Epithelial cell of esophagus (primary cell): ENCODE measurements at regions not wholly inside any gene's neighbourhood (a gene's known extent, or its start where the extent isn't known, plus 50 kb on each side); places are given as distances from the start of the nearest gene placed in this dataset.

Experiments used
- DNase-seq: peaks from one replicate; pipeline ENCODE4 v3.0.0; 2010; ENCODE audit warnings: low read depth
- H3K4me3 ChIP-seq: 2 replicates; pipeline ENCODE4 v1.5.1; 2011; ENCODE audit warnings: mild to moderate bottlenecking, low read length, control low read depth
- TF ChIP-seq, protein P1 (sequence below): IDR thresholded peaks from 2 replicates; pipeline ENCODE4 v1.5.1; 2011; ENCODE audit warnings: low read depth, mild to moderate bottlenecking, low read length, control low read depth, inconsistent platforms; ENCODE audit not compliant: insufficient read depth; ENCODE audit errors: missing control alignments

DNA sequence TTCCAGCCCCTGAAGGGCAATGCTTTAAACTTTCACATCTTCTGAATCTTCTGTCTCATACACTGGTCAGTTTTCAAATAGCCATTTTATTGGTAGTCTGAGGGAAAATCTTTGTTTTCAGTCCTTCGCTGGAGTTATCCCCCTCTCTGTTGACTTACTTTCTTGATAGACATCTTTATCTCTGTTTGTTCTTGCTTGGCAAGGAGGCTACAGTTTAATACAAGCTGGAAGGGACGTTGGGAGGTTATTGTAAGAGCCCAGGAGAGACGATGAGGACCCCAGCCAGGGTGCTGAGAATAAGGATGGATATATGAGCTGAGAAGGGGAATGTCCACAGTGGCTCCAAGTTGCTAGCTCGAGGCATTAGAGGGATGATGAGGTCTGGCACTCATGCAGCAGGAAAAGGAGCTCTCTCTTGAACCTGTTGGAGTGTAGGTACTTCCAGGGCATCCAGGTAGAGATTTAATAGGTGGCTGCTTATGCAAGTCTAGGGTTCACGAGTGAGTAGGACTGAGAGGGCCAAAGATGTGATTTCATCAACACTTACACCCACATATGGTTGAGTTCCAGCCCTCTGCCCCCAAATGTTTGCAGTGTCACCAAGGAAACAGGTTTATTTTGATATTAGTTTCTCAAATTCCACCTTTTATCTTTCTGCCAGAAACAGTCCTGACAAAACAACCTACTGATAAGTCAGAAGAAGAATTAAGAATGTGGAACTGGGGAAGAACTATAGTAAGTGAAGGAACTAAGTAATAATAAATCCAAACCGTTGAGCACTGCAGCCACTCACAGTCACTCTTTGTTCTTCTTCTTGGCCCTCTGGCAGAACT, 237.3 kb upstream of the PROX1 start:
- TF ChIP-seq, protein P1, sequence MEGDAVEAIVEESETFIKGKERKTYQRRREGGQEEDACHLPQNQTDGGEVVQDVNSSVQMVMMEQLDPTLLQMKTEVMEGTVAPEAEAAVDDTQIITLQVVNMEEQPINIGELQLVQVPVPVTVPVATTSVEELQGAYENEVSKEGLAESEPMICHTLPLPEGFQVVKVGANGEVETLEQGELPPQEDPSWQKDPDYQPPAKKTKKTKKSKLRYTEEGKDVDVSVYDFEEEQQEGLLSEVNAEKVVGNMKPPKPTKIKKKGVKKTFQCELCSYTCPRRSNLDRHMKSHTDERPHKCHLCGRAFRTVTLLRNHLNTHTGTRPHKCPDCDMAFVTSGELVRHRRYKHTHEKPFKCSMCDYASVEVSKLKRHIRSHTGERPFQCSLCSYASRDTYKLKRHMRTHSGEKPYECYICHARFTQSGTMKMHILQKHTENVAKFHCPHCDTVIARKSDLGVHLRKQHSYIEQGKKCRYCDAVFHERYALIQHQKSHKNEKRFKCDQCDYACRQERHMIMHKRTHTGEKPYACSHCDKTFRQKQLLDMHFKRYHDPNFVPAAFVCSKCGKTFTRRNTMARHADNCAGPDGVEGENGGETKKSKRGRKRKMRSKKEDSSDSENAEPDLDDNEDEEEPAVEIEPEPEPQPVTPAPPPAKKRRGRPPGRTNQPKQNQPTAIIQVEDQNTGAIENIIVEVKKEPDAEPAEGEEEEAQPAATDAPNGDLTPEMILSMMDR = no peak
- DNase-seq = no peak
- H3K4me3 ChIP-seq = no peak overlapping the region

DNA sequence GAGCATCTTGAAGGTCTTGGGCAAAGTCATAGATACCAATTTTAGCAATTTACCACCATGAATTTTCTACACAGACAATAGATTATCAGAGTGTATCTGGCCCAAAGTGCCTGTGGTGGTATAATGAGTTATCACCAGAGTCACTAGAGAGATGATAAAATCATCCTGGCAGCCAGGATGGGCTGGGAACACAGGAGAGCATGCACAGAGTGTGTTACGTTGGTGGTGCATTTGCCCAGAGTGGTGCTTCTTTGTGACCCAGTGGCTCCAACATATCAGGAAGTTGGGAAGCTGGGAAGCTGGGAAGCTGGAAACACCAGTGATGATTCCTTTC, 236.7 kb upstream of the PROX1 start:
- no peak overlapping the region for H3K4me3 ChIP-seq
- TF ChIP-seq, protein P1 = no peak
- no peak for DNase-seq

DNA sequence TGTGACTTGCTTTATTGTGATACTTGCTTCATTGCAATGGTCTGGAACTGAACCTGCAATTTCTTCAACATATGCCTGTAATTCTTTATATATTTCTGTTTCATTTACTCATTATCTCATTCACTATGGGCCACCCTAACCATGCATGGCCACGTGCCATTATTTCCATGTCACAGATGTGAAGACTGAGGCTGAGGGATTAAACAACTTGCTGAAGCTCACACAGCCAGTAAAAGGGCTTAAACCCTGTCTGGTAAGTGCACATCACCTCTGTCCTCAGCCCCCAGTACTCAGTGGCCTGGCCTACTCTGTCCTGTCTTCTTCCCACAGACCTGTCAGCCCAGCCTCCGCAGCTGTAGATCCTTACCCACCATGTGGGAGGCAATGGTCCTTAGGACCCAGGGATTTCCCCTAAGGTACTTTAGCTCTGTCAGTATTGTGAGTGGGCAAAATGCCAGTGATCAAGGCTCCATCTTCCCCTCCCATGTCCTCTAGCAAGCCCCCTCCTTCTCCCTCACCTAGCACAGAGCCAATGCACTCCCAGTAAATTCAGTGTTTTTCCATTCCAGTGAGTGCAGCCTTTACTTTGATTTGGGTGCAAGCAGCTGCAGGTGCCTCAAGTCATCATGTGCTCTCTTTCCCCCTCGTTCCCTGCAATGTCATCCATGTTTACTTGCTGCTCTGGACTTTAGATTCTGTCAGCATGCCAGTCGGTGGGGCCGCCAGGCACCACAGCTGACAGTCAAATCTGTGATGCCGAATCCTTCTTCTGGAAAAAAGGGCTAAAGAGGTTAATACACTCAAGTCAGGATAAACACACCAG, 228.2 kb upstream of the PROX1 start:
- TF ChIP-seq, protein P1 = no peak
- no peak overlapping the region for H3K4me3 ChIP-seq
- DNase-seq = no peak

DNA sequence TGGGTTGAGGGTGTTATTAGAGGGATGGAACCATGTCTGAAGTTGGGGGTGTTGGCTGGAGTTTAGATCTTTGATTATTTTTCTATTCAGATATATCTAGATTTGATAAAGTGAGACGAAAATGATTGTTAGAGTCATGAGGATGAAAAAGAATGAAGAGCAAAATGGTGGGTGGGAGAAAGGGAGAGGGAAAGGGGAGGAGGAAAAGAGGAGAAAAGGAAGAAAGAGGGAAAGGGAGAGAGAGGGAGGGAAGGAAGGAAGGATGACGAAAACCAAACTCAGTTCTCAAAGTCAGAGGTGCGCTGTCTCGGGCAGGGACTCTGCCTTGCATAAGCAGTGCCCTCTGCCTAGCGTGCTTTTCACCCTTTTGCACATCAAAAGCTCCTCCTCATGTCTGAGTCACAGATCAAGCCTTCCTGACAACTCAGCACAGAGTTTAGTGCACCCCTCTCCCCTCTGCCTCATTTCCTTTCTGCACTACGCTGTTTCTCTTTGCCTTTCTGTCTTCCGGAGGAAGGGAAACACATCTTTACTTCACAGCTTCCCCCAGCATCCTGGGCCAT, 225.8 kb upstream of the PROX1 start:
- TF ChIP-seq, protein P1 = no peak
- DNase-seq = no peak
- H3K4me3 ChIP-seq = no peak overlapping the region

DNA sequence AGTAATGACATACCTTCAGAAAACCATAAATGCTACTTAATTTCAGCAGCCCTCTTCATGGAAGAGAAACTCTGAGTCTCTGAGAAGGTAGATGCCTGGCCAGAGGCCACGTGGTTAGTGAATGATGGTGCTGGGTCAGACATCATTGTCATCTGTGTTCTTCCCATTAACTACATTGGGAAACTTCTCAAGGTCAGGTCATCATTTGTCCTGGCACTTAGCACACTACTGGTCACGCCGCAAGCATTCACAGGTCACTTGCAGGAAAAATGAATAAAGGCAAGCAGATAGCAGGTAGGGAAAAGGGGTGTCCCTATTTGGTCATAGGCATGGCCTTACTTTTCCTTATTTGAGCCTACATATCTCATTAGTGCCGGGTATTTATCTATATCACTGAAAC, 220.1 kb upstream of the PROX1 start:
- TF ChIP-seq, protein P1 = no peak
- DNase-seq = no peak
- H3K4me3 ChIP-seq = no peak overlapping the region

DNA sequence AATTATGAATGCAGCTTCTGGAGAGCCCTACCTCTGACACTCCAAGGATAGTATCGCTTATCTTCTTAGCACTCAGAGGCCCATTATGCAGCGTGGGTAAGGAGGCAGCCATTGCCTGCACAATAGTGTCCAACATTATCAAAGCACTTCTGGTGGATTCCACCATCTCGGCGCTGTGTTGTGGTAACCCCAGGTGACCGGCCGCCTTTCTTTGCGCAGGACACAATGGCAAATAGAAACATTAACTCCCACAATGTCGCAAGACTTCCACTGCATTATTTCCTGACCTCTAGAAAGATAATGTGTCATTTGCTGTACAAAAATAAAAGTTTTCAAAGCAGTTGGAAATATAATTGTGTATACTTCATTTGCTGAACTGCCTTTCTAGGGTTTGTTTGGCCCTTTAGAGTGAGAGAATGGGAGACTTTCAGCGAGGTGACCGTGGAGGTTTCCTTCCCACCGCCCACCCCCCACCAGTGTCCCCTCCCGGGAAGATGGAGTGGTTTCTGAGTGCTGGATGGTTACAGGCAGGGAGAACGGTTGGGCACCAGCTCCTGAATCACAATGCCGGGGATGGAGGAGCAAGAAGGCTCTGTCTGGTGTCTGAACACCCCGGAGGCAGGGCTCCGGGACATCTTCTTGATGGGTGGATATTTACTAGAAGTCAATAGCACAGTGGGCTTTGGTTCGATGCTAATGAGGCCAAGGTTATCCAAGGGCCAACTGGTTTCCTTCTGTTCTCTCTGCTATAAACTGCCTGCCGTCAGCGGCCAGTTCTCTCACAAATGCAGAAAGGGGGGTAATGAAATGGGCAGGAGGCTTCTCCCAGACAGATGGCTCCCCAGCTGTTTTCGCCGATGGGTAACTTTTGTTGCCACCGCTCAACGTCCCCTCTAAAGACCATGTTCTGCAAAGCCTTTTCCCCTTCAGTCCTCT, 215.4 kb upstream of the PROX1 start:
- TF ChIP-seq, protein P1 = no peak
- DNase-seq = no peak
- H3K4me3 ChIP-seq = no peak overlapping the region
